ES-I3 (cell line): ENCODE measurements at regions not wholly inside any gene's neighbourhood (a gene's known extent, or its start where the extent isn't known, plus 50 kb on each side); places are given as distances from the start of the nearest gene placed in this dataset.
"Not testable (repeated sequence)": the region's sequence is repeated elsewhere in the genome, so short reads cannot be mapped to it uniquely, and the experiment has no call there.

Experiments
- H3K36me3 ChIP-seq: 2 replicates; pipeline ENCODE4 v1.6.1; 2013; ENCODE audit warnings: mild to moderate bottlenecking, low read length, control low read depth, moderate library complexity; ENCODE audit not compliant: insufficient read depth
- H3K4me1 ChIP-seq: 2 replicates; pipeline ENCODE4 v1.6.1; 2013; ENCODE audit warnings: mild to moderate bottlenecking, control low read depth, low read length; ENCODE audit not compliant: insufficient read depth
- H3K9ac ChIP-seq: 2 replicates; pipeline ENCODE4 v1.6.1; 2013; ENCODE audit warnings: low read depth, mild to moderate bottlenecking, low read length, moderate library complexity
- H3K9me3 ChIP-seq: 2 replicates; pipeline ENCODE4 v1.6.1; 2013; ENCODE audit warnings: mild to moderate bottlenecking, low read length, moderate library complexity; ENCODE audit not compliant: control insufficient read depth, insufficient read depth

DNA sequence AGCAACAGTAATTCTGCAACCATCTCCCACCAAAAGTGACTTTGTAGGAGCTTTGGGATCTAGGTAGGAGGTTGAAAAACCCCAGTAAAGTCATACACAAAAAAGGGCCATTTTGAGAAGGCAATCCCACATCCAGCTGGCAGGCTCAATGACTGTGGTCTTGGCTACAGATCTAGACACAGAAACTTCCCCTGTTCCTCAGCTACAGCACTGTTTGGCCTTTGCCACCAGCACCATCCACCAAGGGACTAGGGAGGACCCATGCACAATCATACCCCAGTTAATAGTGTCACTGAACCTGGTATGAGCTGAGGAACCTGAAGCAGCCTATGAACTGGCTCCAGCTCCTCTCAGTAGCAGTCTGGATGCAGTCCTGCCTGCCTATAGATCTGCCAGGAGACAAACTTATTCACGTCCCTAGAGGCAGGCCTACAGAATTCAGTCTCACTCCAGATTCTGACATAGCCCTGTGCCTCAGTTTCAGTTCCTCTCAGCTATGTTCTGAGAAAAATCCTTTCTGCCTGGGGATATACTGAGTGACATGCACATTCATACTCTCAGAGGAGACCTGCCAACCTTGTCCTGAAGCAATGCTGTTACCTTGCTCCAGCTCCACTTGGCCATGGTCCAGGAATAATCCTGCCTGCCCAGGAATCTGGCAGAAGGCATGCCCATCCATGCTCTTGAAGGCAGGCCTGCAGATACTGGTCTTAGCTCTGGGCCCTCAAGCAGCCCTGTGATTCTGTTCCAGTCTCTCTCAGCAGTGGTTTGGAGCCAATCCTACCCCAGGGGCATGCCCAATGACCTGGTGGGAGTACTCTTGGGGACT is 2048.3 kb upstream of the PCDH20 start:
- no peaks in the 10 kb centered on the region for H3K36me3 ChIP-seq

DNA sequence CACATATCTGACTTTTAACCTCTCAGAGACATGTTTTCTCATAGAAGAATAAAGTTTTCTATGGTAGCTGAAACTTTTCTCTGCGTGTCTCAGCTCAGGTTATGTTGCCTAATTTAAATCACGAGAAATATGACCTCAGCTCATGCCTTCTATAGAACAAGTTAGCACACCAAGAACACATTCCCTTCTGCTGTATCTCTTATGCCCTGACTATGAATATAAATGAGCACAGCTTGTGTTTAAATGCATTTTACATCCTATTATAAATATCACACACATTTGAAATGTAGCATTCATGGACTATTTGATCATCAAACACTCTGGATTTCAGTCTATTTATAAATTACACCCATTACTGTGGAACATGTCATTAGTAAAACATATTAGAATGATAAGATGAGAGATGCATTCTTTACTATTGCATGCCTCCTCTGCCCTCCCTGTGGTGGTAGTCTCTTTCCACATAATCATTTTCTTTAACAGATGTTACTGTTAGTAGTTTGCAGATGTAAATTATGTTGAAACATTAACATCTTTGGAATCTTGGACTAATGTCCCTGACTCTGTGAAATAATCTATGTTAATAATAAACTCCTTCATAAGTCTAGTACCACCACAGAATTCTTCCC is 2044.9 kb upstream of the PCDH20 start:
- H3K36me3 ChIP-seq, result no peaks in the 10 kb centered on the region
- H3K9me3 ChIP-seq, result no peaks in the 10 kb centered on the region
- no peak overlapping the region for H3K9ac ChIP-seq
- H3K4me1 ChIP-seq, result no peaks in the 10 kb centered on the region

More for the DNA sequence above, 2048.3 kb upstream of the PCDH20 start:
- Histone ChIP-seq H3K9me3 (no peaks in the 10 kb centered on the region), H3K9ac (no peak overlapping the region), H3K4me1 (no peaks in the 10 kb centered on the region)

DNA sequence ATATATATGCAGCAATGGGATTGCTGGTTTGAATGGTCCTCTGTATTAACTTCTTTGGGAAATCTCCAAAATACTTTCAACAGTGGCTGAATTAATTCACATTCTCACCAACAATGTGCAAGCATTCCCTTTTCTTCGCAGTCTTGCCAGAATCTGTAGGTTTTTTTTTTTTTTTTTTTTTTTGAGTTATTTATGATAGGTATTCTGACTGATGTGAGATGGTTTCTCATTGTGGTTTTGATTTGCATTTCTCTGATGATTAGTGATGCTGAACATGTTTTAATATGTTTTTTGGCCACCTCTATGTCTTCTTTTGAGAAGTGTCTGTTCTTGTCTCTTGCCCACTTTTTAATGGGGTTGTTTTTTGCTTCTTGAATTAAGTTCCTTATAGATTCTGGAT is 2041.5 kb upstream of the PCDH20 start:
- Histone ChIP-seq H3K9me3 (no peaks in the 10 kb centered on the region), H3K4me1 (no peaks in the 10 kb centered on the region), H3K36me3 (no peaks in the 10 kb centered on the region), H3K9ac (no peak overlapping the region)

DNA sequence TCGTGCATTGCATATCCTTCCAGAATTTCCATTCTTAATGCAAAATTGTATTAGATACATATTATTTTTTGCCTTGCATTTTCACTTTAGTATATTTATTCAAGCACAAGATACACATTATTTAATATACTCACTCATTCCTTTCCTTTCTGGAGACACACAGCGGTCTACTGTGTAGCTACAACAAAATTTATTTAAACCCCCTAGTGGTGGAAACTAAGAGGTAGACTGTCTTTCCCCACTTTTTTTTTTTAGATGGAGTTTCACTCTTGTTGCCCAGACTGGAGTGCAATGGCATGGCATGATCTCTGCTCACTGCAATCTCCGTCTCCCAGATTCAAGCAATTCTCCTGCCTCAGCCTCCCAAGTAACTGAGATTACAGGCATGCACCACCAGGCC is 2040.3 kb upstream of the PCDH20 start:
- Histone ChIP-seq H3K9ac (no peak overlapping the region), H3K4me1 (no peaks in the 10 kb centered on the region), H3K36me3 (no peaks in the 10 kb centered on the region), H3K9me3 (no peaks in the 10 kb centered on the region)

DNA sequence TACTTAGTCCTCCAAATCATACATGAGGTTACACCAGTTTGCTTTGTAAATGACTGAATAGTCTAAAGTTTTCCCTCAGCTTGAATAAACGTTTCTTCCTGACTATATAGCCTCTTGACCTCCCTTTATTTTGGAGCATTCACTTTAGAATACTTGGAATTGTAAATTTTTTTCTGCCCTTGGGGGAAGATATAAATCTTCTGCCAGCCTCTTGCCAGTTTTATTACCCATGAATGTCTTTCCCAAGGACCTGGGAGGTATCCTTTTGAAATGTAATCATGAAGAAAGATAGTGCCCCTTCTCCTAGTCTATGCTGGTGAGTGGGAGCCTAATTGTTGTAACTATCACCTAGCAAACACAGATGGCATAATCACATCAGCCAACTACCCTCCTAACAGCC is 2033.9 kb upstream of the PCDH20 start:
- Histone ChIP-seq H3K9ac (no peak overlapping the region), H3K36me3 (no peaks in the 10 kb centered on the region), H3K9me3 (no peaks in the 10 kb centered on the region), H3K4me1 (no peaks in the 10 kb centered on the region)

DNA sequence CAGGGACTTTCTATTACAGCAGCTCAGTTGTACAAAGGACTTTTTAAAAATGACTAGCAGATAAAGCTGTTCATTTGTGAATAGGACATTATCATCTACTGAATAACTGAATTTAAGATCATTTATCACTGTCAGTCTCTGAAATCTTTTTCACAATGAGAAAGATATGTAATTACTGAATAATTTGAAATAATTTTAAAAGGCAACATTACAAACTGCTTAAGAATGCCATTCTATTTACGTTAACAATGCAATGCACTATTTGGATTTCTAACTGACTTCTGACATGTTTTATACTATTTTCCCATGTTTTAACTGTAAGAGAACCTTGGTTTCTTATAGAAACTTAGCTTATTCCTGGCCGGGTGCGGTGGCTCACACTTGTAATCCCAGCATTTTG is 2033.0 kb upstream of the PCDH20 start:
- no peak overlapping the region for H3K9ac ChIP-seq
- H3K9me3 ChIP-seq, result no peaks in the 10 kb centered on the region
- H3K36me3 ChIP-seq, result no peaks in the 10 kb centered on the region
- H3K4me1 ChIP-seq, result no peaks in the 10 kb centered on the region

DNA sequence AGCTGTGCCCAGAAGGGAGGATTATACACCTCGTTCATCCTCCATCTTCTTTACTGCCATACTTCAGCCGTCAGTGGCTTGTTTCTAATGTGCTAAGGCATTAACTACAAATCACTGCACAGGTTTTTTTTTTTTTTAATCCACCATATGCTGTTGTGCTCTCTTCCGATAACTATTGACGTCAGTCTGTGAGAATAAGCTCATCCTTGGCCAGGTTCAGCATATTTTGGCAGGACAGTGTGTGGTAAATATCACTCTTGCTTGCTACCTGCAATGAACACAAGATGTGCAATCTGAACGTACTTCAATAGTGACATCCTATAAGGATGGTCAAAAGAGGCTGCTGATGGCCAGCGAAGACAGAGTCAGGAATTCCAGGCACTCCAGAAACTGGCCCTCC is 2030.7 kb upstream of the PCDH20 start:
- Histone ChIP-seq H3K36me3 (no peaks in the 10 kb centered on the region), H3K4me1 (no peaks in the 10 kb centered on the region), H3K9me3 (no peaks in the 10 kb centered on the region), H3K9ac (no peak overlapping the region)

DNA sequence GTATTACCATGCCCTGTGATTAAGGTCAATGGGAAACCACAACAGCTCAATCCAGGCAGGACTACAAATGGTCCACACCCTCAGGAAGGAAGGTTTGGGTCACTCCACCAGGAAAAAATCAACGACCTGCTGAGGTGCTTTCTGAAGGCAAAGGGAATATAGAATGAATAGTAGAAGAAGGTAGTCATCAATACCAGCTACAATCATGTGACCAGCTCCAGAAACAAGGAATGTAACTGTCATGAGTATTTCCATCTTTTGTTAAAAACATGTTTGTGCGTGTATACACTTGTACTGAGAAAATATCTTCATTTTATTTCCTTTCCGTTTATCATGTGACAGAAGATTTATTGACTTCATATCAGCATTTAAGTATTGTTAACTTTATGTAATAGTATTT is 2028.6 kb upstream of the PCDH20 start:
- not testable (repeated sequence) for H3K4me1 ChIP-seq, H3K9me3 ChIP-seq, H3K36me3 ChIP-seq, H3K9ac ChIP-seq

DNA sequence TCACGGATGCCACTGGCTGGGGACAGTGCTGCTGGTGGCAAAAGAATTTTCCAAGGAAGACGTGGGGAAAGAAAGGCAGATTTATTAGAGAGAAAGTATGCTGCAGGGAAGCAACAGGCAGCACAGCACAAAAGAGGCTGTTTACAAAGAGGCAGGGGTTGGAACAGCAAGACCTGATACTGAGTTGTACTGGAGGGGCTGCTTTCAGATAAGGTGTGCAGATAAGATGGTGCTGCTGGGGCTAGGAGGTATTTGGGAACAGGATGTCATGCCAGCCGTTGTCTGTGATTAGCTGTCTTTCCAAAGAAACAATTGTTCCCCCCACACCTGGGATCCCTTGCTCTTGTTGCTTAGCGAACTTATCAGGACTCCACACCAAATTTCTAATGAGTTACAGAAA is 2023.3 kb upstream of the PCDH20 start:
- Histone ChIP-seq H3K36me3 (no peaks in the 10 kb centered on the region), H3K9ac (no peak overlapping the region), H3K9me3 (no peaks in the 10 kb centered on the region), H3K4me1 (no peaks in the 10 kb centered on the region)

DNA sequence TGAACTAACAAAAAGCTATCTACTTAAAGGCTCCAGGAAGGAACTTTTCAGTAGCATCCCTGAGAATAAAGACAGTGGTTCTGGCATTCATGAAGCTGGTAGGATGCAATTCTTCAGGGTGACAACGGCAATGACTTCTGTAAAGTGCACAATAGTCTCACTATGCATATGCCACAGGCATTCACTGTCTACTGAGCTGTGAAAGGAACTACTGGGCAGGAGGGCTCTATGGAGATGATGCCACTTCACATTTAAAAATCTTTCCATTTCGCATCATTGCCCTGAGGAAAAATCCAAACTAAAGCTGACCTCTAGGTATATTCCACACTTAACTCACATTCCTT is 2020.6 kb upstream of the PCDH20 start:
- Histone ChIP-seq H3K9ac (no peak overlapping the region), H3K4me1 (no peaks in the 10 kb centered on the region), H3K9me3 (no peaks in the 10 kb centered on the region), H3K36me3 (no peaks in the 10 kb centered on the region)

DNA sequence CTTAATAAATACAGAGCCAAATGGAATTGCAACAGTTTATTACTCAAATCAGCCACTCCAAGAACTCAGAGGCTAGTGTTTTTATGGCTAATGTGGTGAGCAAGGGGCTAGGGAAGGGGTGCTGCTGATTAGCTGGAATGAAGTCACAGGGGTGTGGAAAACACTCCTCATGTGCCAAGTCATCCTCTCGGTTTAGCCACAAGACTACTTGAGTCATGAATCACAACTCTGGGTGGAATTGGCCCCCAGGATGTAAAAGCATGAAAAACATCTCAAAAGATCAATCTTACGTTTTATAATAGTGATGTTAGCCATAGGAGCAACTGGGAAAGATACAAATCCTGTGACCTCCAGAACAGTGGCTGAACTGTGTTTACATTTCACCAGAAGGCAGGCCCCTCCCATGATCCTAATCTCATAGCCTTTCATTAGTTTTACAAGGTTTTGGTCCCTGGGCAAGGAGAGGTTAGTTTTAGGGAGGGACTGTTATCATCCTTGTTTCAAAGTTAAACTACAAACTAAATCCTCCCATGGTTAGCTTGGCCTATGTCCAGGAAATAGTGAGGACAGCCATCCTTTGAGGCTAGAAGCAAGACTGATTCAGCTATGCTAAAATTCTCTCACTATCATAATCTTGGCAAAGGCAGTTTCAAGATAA is 2020.1 kb upstream of the PCDH20 start:
- no peaks in the 10 kb centered on the region for H3K4me1 ChIP-seq
- no peak overlapping the region for H3K9ac ChIP-seq
- H3K36me3 ChIP-seq, result no peaks in the 10 kb centered on the region
- no peaks in the 10 kb centered on the region for H3K9me3 ChIP-seq

DNA sequence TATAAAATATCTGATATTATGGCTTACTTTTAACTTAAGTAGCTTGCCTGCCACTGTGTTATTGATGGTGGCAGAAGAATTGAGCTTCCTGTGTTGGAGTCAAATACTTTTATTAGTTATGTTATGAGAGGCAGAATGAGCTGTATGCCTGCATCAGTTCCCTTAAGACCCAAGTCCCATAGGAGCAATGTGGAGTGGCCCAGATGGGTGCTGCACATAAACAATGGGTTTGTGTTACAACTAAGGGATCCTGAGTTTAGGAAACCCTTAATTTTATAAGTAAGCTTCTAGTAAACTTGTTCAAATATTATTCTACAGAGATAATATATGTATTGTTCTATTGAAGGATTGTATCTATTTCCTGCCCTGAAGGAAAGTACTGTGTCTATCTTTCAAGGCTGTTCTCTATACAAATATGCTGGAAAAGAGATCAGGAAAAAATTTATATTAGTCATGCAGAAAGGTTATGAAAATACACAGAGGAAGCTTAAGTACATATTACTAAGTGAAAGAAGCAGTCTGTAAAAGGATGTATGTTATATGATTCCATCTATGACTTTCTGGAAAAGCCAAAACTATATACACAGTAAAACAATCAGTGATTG is 2018.0 kb upstream of the PCDH20 start:
- H3K9me3 ChIP-seq, result no peaks in the 10 kb centered on the region
- no peak overlapping the region for H3K9ac ChIP-seq
- H3K36me3 ChIP-seq, result no peaks in the 10 kb centered on the region
- no peaks in the 10 kb centered on the region for H3K4me1 ChIP-seq

DNA sequence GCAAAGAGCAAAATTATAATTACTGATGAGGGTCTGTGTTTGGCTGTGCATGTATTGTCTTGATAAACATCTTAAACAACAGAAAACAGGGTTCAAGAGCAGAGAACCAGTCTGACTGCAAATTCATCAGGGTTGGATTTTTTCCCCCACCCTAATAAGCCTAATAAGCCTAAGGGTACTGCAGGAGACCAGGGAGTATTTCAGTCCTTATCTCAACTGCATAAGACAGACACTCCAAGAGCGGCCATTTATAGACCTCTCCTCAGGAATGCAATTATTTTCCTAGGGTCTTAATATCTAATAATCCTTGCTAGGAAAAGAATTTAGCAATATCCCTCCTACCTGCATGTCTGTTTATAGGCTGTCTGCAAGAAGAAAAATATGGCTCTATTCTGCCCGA is 2011.5 kb upstream of the PCDH20 start:
- Histone ChIP-seq H3K36me3 (no peaks in the 10 kb centered on the region), H3K9me3 (no peaks in the 10 kb centered on the region), H3K9ac (no peak overlapping the region), H3K4me1 (no peaks in the 10 kb centered on the region)

DNA sequence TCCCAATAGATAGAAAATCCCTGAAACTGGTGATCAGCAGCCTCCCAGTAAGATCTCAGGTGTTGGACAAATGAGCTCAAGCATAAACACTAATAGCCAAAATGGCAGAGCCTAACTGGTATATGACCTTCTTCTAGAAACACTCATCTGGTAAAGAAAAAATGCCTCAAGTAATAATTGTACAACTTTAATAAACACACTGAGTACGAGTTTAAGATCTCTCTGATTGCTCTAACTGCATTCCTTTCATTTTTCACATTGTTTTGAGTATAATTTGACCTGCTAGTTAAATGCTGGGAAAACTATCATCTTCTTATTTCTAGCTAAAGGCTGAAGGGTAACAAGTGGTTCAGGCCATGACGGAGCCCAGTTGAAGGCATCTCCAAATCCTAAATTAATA is 2009.5 kb upstream of the PCDH20 start:
- no peaks in the 10 kb centered on the region for H3K9me3 ChIP-seq
- H3K4me1 ChIP-seq, result no peaks in the 10 kb centered on the region
- H3K36me3 ChIP-seq, result no peaks in the 10 kb centered on the region
- no peak overlapping the region for H3K9ac ChIP-seq

DNA sequence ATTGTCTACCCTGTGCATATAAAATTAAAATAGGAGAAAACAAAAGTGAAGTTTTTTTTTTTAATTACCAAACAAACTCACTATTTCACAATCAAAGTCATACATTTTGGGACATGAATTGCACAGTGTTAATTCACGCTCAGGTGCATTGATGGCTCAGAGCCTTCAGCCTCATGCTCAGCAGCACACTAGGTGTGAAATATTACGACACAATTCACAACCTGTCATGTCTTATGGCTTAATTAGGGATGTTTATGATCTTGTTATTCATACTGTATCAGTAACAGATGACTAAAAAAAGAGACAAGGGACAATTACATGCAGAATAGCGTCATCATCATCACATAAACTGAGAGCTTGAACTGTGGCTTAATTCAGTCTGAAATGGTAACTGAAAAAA is 2005.5 kb upstream of the PCDH20 start:
- no peak overlapping the region for H3K9ac ChIP-seq
- H3K4me1 ChIP-seq, result no peaks in the 10 kb centered on the region
- H3K36me3 ChIP-seq, result no peaks in the 10 kb centered on the region
- no peaks in the 10 kb centered on the region for H3K9me3 ChIP-seq
